CD4-positive, CD25-positive, alpha-beta regulatory T cell (primary cell): ENCODE measurements at regions not wholly inside any gene's neighbourhood (a gene's known extent, or its start where the extent isn't known, plus 50 kb on each side); places are given as distances from the start of the nearest gene placed in this dataset.

ENCODE experiments used
- ATAC-seq, 2 donors: fragments of 150-1000 bp; cut with Tn5 transposase; one replicate each; pipeline ENCODE4 v1.10.0; 2021; ENCODE audit warnings: low read depth in 2 of 2, moderate number of reproducible peaks in 2 of 2, moderate library complexity in 1 of 2
- DNase-seq, 3 donors: peaks; one replicate each; pipeline versions ENCODE4 v3.0.0 to v3.0.0-alpha.2; 2012 to 2022; ENCODE audit warnings: mixed read lengths in 1 of 3
- H3K27ac ChIP-seq: one replicate; pipeline ENCODE4 v1.7.0; 2013; ENCODE audit warnings: mild to moderate bottlenecking, low read length; ENCODE audit not compliant: insufficient read depth, poor library complexity, severe bottlenecking
- H3K27me3 ChIP-seq: one replicate; pipeline ENCODE4 v1.7.0; 2013; ENCODE audit warnings: low read length; ENCODE audit not compliant: control insufficient read depth, insufficient read depth
- H3K36me3 ChIP-seq: one replicate; pipeline ENCODE4 v1.7.0; 2013; ENCODE audit warnings: mild to moderate bottlenecking, low read length, moderate library complexity; ENCODE audit not compliant: control insufficient read depth, insufficient read depth
- H3K4me1 ChIP-seq: 2 replicates; pipeline ENCODE4 v1.7.0; 2013; ENCODE audit warnings: mild to moderate bottlenecking, low read length; ENCODE audit not compliant: insufficient read depth, control insufficient read depth, poor library complexity, severe bottlenecking
- H3K4me3 ChIP-seq: one replicate; pipeline ENCODE4 v1.7.0; 2013; ENCODE audit warnings: low read depth, mild to moderate bottlenecking, low read length, moderate library complexity
- H3K9me3 ChIP-seq, 2 experiments: 1 replicate in 1 of 2; 2 replicates in 1 of 2; pipeline ENCODE4 v1.7.0; 2013; ENCODE audit warnings: low read length in 2 of 2, mild to moderate bottlenecking in 1 of 2, moderate library complexity in 1 of 2; ENCODE audit not compliant: control insufficient read depth in 2 of 2
- H3K27ac Mint-ChIP-seq, 3 donors: one replicate each; pipeline ENCODE4 v1.8.0; 2020 to 2022; ENCODE audit warnings: mild to moderate bottlenecking in 3 of 3, mixed read lengths in 3 of 3, moderate library complexity in 2 of 3
- H3K27me3 Mint-ChIP-seq: one replicate; pipeline ENCODE4 v1.8.0; 2022; ENCODE audit warnings: mild to moderate bottlenecking, mixed read lengths
- H3K36me3 Mint-ChIP-seq: one replicate; pipeline ENCODE4 v1.8.0; 2020; ENCODE audit warnings: mixed read lengths
- H3K4me1 Mint-ChIP-seq, 4 donors: one replicate each; pipeline ENCODE4 v1.8.0; 2020 to 2022; ENCODE audit warnings: mixed read lengths in 4 of 4, mild to moderate bottlenecking in 1 of 4
- H3K4me3 Mint-ChIP-seq, 4 donors: one replicate each; pipeline ENCODE4 v1.8.0; 2020 to 2022; ENCODE audit warnings: mild to moderate bottlenecking in 4 of 4, mixed read lengths in 4 of 4, moderate library complexity in 3 of 4
- H3K9me3 Mint-ChIP-seq, 7 donors: one replicate each; pipeline ENCODE4 v1.8.0; 2020 to 2022; ENCODE audit warnings: mixed read lengths in 7 of 7, mild to moderate bottlenecking in 3 of 7, moderate library complexity in 2 of 7

GRCh38 chr18:55079481-55080355, 120.5 kb upstream of the CCDC68 start:
- peak overlapping the region in 1 of 3 donors; percentile 22 for H3K27ac Mint-ChIP-seq
- ATAC-seq = no peak
- no peaks in the 10 kb centered on the region for H3K4me1 Mint-ChIP-seq
- H3K27me3 Mint-ChIP-seq = no peaks in the 10 kb centered on the region
- no peak overlapping the region for H3K4me3 Mint-ChIP-seq
- H3K4me3 ChIP-seq = no peak overlapping the region
- no peaks in the 10 kb centered on the region for H3K9me3 ChIP-seq
- no peaks in the 10 kb centered on the region for H3K4me1 ChIP-seq
- H3K36me3 ChIP-seq = no peaks in the 10 kb centered on the region
- no peaks in the 10 kb centered on the region for H3K27me3 ChIP-seq
- no peak for DNase-seq
- H3K36me3 Mint-ChIP-seq = no peaks in the 10 kb centered on the region
- H3K9me3 Mint-ChIP-seq = peaks cover 0 to 2% (median 1%) of the 10 kb centered on the region in 7 donors
- H3K27ac ChIP-seq = no peak overlapping the region

- no peak overlapping the region for H3K4me3 ChIP-seq
- H3K27me3 ChIP-seq = no peaks in the 10 kb centered on the region
- Mint-ChIP-seq H3K27me3 (no peaks in the 10 kb centered on the region), H3K27ac (no peak overlapping the region), H3K4me1 (no peaks in the 10 kb centered on the region), H3K9me3 (peaks cover 0 to 2% (median 1%) of the 10 kb centered on the region in 7 donors), H3K36me3 (no peaks in the 10 kb centered on the region), H3K4me3 (no peak overlapping the region)
- ATAC-seq (no peak), DNase-seq (no peak)
- no peaks in the 10 kb centered on the region for H3K4me1 ChIP-seq
- no peaks in the 10 kb centered on the region for H3K9me3 ChIP-seq
- H3K27ac ChIP-seq = no peak overlapping the region
- H3K36me3 ChIP-seq = no peaks in the 10 kb centered on the region
These were observed 119.8 kb upstream of the CCDC68 start for GRCh38 chr18:55079067-55079466.

- Histone ChIP-seq H3K36me3 (no peaks in the 10 kb centered on the region), H3K9me3 (no peaks in the 10 kb centered on the region), H3K27ac (no peak overlapping the region), H3K4me3 (no peak overlapping the region), H3K27me3 (no peaks in the 10 kb centered on the region), H3K4me1 (no peaks in the 10 kb centered on the region)
- no peaks in the 10 kb centered on the region for H3K27me3 Mint-ChIP-seq
- peaks cover 0 to 2% (median 1%) of the 10 kb centered on the region in 7 donors for H3K9me3 Mint-ChIP-seq
- DNase-seq = no peak
- no peak overlapping the region for H3K4me3 Mint-ChIP-seq
- no peaks in the 10 kb centered on the region for H3K4me1 Mint-ChIP-seq
- H3K27ac Mint-ChIP-seq = no peak overlapping the region
- H3K36me3 Mint-ChIP-seq = no peaks in the 10 kb centered on the region
- no peak for ATAC-seq
These were observed 119.2 kb upstream of the CCDC68 start for GRCh38 chr18:55078303-55078932.

DNA sequence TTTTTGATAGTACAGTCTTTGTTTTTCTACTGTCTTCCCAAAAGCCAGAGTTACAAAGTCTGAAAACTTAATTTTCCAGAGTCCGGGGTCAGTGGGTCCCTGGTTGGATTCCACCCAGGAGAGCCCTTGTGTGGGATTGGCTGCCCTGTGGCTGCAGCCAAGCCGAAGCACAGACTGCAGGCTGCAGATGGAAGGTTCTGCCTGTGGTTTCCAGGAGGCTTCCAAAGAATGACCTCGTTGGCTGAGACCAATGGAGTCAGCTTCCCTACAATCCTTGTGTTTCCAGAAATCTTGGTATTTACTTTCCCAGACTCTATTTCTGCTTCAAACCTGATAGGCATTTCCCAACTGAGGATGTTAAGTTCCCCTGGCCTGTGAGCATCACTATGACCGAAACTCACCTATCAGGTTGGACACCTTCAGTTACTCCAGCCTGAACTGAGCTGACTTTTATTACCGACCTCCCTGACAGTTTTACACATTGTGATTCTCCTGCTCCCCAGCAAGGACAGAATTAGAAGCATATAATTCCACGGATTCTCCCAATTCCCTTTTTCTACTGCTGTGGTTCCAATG, 117.5 kb upstream of the CCDC68 start:
- Mint-ChIP-seq H3K9me3 (peaks cover 0 to 2% (median 0%) of the 10 kb centered on the region in 7 donors), H3K27me3 (no peaks in the 10 kb centered on the region), H3K36me3 (no peaks in the 10 kb centered on the region), H3K4me1 (no peaks in the 10 kb centered on the region), H3K4me3 (no peak overlapping the region), H3K27ac (no peak overlapping the region)
- Histone ChIP-seq H3K27ac (no peak overlapping the region), H3K4me3 (no peak overlapping the region), H3K9me3 (no peaks in the 10 kb centered on the region), H3K36me3 (no peaks in the 10 kb centered on the region), H3K4me1 (no peaks in the 10 kb centered on the region), H3K27me3 (no peaks in the 10 kb centered on the region)
- ATAC-seq = no peak
- DNase-seq = no peak

- no peaks in the 10 kb centered on the region for H3K36me3 Mint-ChIP-seq
- ATAC-seq = no peak
- H3K27ac Mint-ChIP-seq = no peak overlapping the region
These were observed 114.6 kb upstream of the CCDC68 start for GRCh38 chr18:55073834-55074233.

GRCh38 chr18:55073116-55073515, 113.9 kb upstream of the CCDC68 start:
- no peaks in the 10 kb centered on the region for H3K4me1 ChIP-seq
- H3K36me3 ChIP-seq = no peaks in the 10 kb centered on the region
- H3K27ac Mint-ChIP-seq = no peak overlapping the region
- H3K27me3 ChIP-seq = no peaks in the 10 kb centered on the region
- ATAC-seq (no peak), DNase-seq (no peak)
- no peak overlapping the region for H3K4me3 ChIP-seq
- no peaks in the 10 kb centered on the region for H3K9me3 ChIP-seq
- H3K36me3 Mint-ChIP-seq = no peaks in the 10 kb centered on the region
- H3K27ac ChIP-seq = no peak overlapping the region
- H3K27me3 Mint-ChIP-seq = no peaks in the 10 kb centered on the region
- H3K4me1 Mint-ChIP-seq = no peaks in the 10 kb centered on the region
- peaks cover 0 to 9% (median 1%) of the 10 kb centered on the region in 7 donors for H3K9me3 Mint-ChIP-seq
- no peak overlapping the region for H3K4me3 Mint-ChIP-seq

More at GRCh38 chr18:55073834-55074233, 114.6 kb upstream of the CCDC68 start:
- no peak overlapping the region for H3K4me3 Mint-ChIP-seq
- H3K27me3 Mint-ChIP-seq = no peaks in the 10 kb centered on the region
- no peak overlapping the region for H3K27ac ChIP-seq
- H3K4me1 Mint-ChIP-seq = no peaks in the 10 kb centered on the region
- H3K36me3 ChIP-seq = no peaks in the 10 kb centered on the region
- H3K9me3 ChIP-seq = no peaks in the 10 kb centered on the region
- no peaks in the 10 kb centered on the region for H3K27me3 ChIP-seq
- peaks cover 0 to 7% (median 1%) of the 10 kb centered on the region in 7 donors for H3K9me3 Mint-ChIP-seq
- H3K4me3 ChIP-seq = no peak overlapping the region
- DNase-seq = no peak
- H3K4me1 ChIP-seq = no peaks in the 10 kb centered on the region

- DNase-seq = no peak
- H3K4me1 ChIP-seq = no peaks in the 10 kb centered on the region
- Mint-ChIP-seq H3K4me1 (no peaks in the 10 kb centered on the region), H3K4me3 (no peak overlapping the region), H3K36me3 (no peaks in the 10 kb centered on the region), H3K9me3 (peaks cover 0 to 9% (median 1%) of the 10 kb centered on the region in 7 donors), H3K27ac (no peak overlapping the region), H3K27me3 (no peaks in the 10 kb centered on the region)
- no peak overlapping the region for H3K4me3 ChIP-seq
- no peaks in the 10 kb centered on the region for H3K9me3 ChIP-seq
- no peak for ATAC-seq
- H3K27ac ChIP-seq = no peak overlapping the region
- no peaks in the 10 kb centered on the region for H3K27me3 ChIP-seq
- H3K36me3 ChIP-seq = no peaks in the 10 kb centered on the region
These were observed 113.4 kb upstream of the CCDC68 start for GRCh38 chr18:55072698-55073097.
